HepG2 (cell line): ENCODE measurements at regions not wholly inside any gene's neighbourhood (a gene's known extent, or its start where the extent isn't known, plus 50 kb on each side); places are given as distances from the start of the nearest gene placed in this dataset.

ENCODE experiments used
- ATAC-seq: fragments of 200-7000 bp; cut with Tn5 transposase; 3 replicates; pipeline ENCODE4 v1.9.1; 2020; ENCODE audit warnings: mild to moderate bottlenecking, moderate library complexity
- BruUV-seq: library from RNA; stranded (reverse); fragments of 400-500 nt; replicated peaks from 2 replicates; lab custom pipeline; 2021; lab: Mats Ljungman, UMichigan
- CTCF ChIA-PET: fragments of 300-600 bp; formaldehyde crosslinking; extraction: SDS; loops from one replicate; lab custom pipeline; 2021; ENCODE audit warnings: low total read pairs, inconsistent platforms, low intra/inter-chr PET ratio; lab: Yijun Ruan, JAX
- POLR2A ChIA-PET: fragments of 350-600 bp; sonication (Branson Sonifier 250); formaldehyde crosslinking; loops from one replicate; lab custom pipeline; 2020; ENCODE audit warnings: antibody characterized with exemption, inconsistent platforms; lab: Yijun Ruan, JAX
- DNase-seq: peaks from one replicate; pipeline ENCODE4 v3.0.0-alpha.2; 2015; ENCODE audit warnings: low spot score
- FAIRE-seq: peaks from 3 replicates; lab custom pipeline; 2011; peaks lifted over from hg19 to GRCh38; lab: Jason Lieb, UNC
- H2AFZ ChIP-seq: one replicate; pipeline ENCODE4 v1.6.1; 2011; ENCODE audit warnings: low read length, inconsistent platforms
- H3K27ac ChIP-seq: fragments of 300-600 bp; 3 replicates; pipeline ENCODE4 v1.8.0; 2011; ENCODE audit warnings: mixed run types, mild to moderate bottlenecking, mixed read lengths, low read length, inconsistent platforms; ENCODE audit not compliant: insufficient read depth; ENCODE audit errors: extremely low read length
- H3K27me3 ChIP-seq, 2 experiments: fragments of 200-600 bp in 1 of 2; 2 replicates in 1 of 2; 3 replicates in 1 of 2; pipeline versions ENCODE4 v1.6.0 to v1.8.0; 2011; ENCODE audit warnings: low read length in 2 of 2, mild to moderate bottlenecking in 2 of 2, moderate library complexity in 2 of 2, inconsistent platforms in 1 of 2; ENCODE audit not compliant: insufficient read depth in 2 of 2, control insufficient read depth in 1 of 2
- H3K36me3 ChIP-seq, 2 experiments: fragments of 200-600 bp in 1 of 2; replicated peaks in 1 of 2; 2 replicates in 1 of 2; 3 replicates in 1 of 2; pipeline versions ENCODE4 v1.5.1 to v1.8.0; 2011; ENCODE audit warnings: low read length in 2 of 2, inconsistent platforms in 1 of 2; ENCODE audit not compliant: insufficient read depth in 2 of 2, control insufficient read depth in 1 of 2
- H3K4me1 ChIP-seq: 2 replicates; pipeline ENCODE4 v1.5.1; 2012; ENCODE audit warnings: low read length, inconsistent platforms; ENCODE audit not compliant: insufficient read depth
- H3K4me2 ChIP-seq: 2 replicates; pipeline ENCODE4 v1.6.0; 2011; ENCODE audit warnings: low read depth, low read length, inconsistent platforms
- H3K4me3 ChIP-seq, 3 experiments: fragments of 200-600 bp in 1 of 3; sonication (generic), shearing (Covaris generic) in 1 of 3; replicated peaks in 1 of 3; 2 replicates each; pipeline ENCODE4 v1.5.1; 2011 to 2016; ENCODE audit warnings: low read length in 3 of 3, inconsistent platforms in 2 of 3, low read depth in 2 of 3, mild to moderate bottlenecking in 2 of 3, control low read depth in 1 of 3, mixed read lengths in 1 of 3; ENCODE audit not compliant: insufficient read depth in 1 of 3
- H3K79me2 ChIP-seq: one replicate; pipeline ENCODE4 v1.6.1; 2011; ENCODE audit warnings: low read length, inconsistent platforms; ENCODE audit not compliant: insufficient read depth
- H3K9ac ChIP-seq: 2 replicates; pipeline ENCODE4 v1.6.0; 2011; ENCODE audit warnings: mild to moderate bottlenecking, low read depth, low read length, inconsistent platforms; ENCODE audit not compliant: insufficient read depth
- H3K9me3 ChIP-seq: 2 replicates; pipeline ENCODE4 v1.5.1; 2012; ENCODE audit warnings: mild to moderate bottlenecking, low read length
- H4K20me1 ChIP-seq: 2 replicates; pipeline ENCODE4 v1.6.0; 2011; ENCODE audit warnings: inconsistent platforms, mild to moderate bottlenecking, low read length, moderate library complexity; ENCODE audit not compliant: insufficient read depth
- CBFB ChIP-seq: sonication (generic); formaldehyde crosslinking; IDR thresholded peaks from 2 replicates; pipeline ENCODE4 v1.4.0; 2020; ENCODE audit warnings: missing genetic modification reagents
- GABPB1 ChIP-seq: IDR thresholded peaks from 2 replicates; pipeline ENCODE4 v1.6.1; 2016; ENCODE audit warnings: mild to moderate bottlenecking, missing genetic modification reagents, moderate library complexity, missing compliant biosample characterization
- IKZF1 ChIP-seq: fragments of 450-650 bp; IDR thresholded peaks from 2 replicates; pipeline ENCODE4 v1.7.1; 2016
- POLR2AphosphoS5 ChIP-seq: IDR thresholded peaks from 2 replicates; pipeline ENCODE4 v1.6.1; 2012; ENCODE audit warnings: low read depth, low read length
- RCOR2 ChIP-seq: IDR thresholded peaks from 2 replicates; pipeline ENCODE4 v1.6.1; 2016; ENCODE audit warnings: missing biosample characterization, missing genetic modification reagents
- SAP130 ChIP-seq: IDR thresholded peaks from 2 replicates; pipeline ENCODE4 v1.6.1; 2016; ENCODE audit warnings: low read depth
- SCMH1 ChIP-seq: sonication (generic); formaldehyde crosslinking; IDR thresholded peaks from 2 replicates; pipeline ENCODE4 v1.9.0; 2021; ENCODE audit warnings: missing genetic modification reagents, mild to moderate bottlenecking, borderline replicate concordance
- ZFP90 ChIP-seq: sonication (generic); formaldehyde crosslinking; IDR thresholded peaks from 2 replicates; pipeline ENCODE4 v1.8.0; 2022; ENCODE audit warnings: missing genetic modification reagents, mild to moderate bottlenecking, inconsistent platforms, borderline replicate concordance
- ZMYM3 ChIP-seq: sonication (generic); formaldehyde crosslinking; IDR thresholded peaks from 2 replicates; pipeline ENCODE4 v1.5.1; 2020; ENCODE audit warnings: mild to moderate bottlenecking, missing genetic modification reagents
- ZNF326 ChIP-seq: sonication (generic); formaldehyde crosslinking; IDR thresholded peaks from 2 replicates; pipeline ENCODE4 v1.4.0; 2020; ENCODE audit warnings: missing genetic modification reagents, borderline replicate concordance
- in situ Hi-C: cut with HindIII; loops from 2 replicates; pipeline ENCODE4 v1.10.0; 2017; ENCODE audit warnings: low pct_unique_long_range_greater_than_20kb; ENCODE audit not compliant: extremely low pct_ligation_motif_present
- intact Hi-C: fragments of 100-400 bp; cut with micrococcal nuclease; formaldehyde crosslinking; loops from one replicate; pipeline ENCODE4 v1.10.0; 2022; ENCODE audit not compliant: unreplicated experiment
- TF ChIP-seq, protein P1 (sequence below): sonication (generic); formaldehyde crosslinking; IDR thresholded peaks from 2 replicates; pipeline ENCODE4 v1.4.0; 2020; ENCODE audit warnings: missing genetic modification reagents
- TF ChIP-seq, protein P2 (sequence below): IDR thresholded peaks from 2 replicates; pipeline ENCODE4 v1.6.1; 2016; ENCODE audit warnings: low read depth, control low read depth

DNA sequence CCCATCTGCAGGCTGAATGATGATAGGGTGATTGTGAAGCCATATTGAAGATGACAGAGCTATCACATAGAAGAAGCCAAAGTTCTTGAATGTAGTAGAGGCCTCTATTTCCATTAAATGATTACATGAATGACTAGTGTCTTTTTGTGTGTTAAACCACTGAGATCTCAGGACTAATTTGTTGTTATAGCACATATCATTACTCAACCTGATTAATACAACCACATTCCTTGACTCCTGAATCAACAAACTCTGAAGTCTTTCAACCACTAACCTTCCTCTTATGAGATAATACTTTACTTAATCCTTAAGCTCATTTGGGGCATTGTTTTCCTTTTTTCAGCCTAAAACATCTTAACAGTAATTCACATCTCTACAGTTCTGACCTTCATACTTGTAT is 564.5 kb upstream of the ADAMTS9 start:
- Histone ChIP-seq H3K9ac (no peak overlapping the region), H3K27me3 (no peaks in the 10 kb centered on the region), H3K36me3 (no peaks in the 10 kb centered on the region), H2AFZ (no peak overlapping the region), H3K4me3 (no peak overlapping the region), H3K4me2 (no peak overlapping the region), H3K79me2 (no peaks in the 10 kb centered on the region), H3K9me3 (no peaks in the 10 kb centered on the region), H4K20me1 (no peaks in the 10 kb centered on the region), H3K27ac (no peak overlapping the region), H3K4me1 (no peaks in the 10 kb centered on the region)
- FAIRE-seq (no peak), ATAC-seq (no peak), DNase-seq (no peak)
- no TSS peak for BruUV-seq
- in situ Hi-C loops (no loop called here), intact Hi-C loops (no loop called here)
- TF ChIP-seq RCOR2 = no peak
- TF ChIP-seq CBFB = no peak
- TF ChIP-seq IKZF1 = no peak
- no peak for TF ChIP-seq ZMYM3
- no peak for TF ChIP-seq POLR2AphosphoS5
- TF ChIP-seq ZFP90 = no peak
- TF ChIP-seq SAP130 (CRISPR knock-in tag) = no peak
- no peak for TF ChIP-seq SCMH1 (CRISPR knock-in tag)
- TF ChIP-seq ZNF326 (CRISPR knock-in tag) = no peak
- TF ChIP-seq, protein P1, sequence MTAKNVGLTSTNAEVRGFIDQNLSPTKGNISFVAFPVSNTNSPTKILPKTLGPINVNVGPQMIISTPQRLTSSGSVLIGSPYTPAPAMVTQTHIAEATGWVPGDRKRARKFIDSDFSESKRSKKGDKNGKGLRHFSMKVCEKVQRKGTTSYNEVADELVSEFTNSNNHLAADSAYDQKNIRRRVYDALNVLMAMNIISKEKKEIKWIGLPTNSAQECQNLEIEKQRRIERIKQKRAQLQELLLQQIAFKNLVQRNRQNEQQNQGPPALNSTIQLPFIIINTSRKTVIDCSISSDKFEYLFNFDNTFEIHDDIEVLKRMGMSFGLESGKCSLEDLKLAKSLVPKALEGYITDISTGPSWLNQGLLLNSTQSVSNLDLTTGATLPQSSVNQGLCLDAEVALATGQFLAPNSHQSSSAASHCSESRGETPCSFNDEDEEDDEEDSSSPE = no peak
- no peak for TF ChIP-seq GABPB1 (CRISPR knock-in tag)
- TF ChIP-seq, protein P2, sequence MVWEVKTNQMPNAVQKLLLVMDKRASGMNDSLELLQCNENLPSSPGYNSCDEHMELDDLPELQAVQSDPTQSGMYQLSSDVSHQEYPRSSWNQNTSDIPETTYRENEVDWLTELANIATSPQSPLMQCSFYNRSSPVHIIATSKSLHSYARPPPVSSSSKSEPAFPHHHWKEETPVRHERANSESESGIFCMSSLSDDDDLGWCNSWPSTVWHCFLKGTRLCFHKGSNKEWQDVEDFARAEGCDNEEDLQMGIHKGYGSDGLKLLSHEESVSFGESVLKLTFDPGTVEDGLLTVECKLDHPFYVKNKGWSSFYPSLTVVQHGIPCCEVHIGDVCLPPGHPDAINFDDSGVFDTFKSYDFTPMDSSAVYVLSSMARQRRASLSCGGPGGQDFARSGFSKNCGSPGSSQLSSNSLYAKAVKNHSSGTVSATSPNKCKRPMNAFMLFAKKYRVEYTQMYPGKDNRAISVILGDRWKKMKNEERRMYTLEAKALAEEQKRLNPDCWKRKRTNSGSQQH (CRISPR knock-in tag) = no peak
- POLR2A ChIA-PET = no interaction called here
- CTCF ChIA-PET = no interaction called here
